AG04450 (cell line): ENCODE measurements at regions not wholly inside any gene's neighbourhood (a gene's known extent, or its start where the extent isn't known, plus 50 kb on each side); places are given as distances from the start of the nearest gene placed in this dataset.

Source experiments
- CTCF ChIA-PET: fragments of 300-600, 350-600 bp; formaldehyde crosslinking; extraction: SDS; loops from one replicate; lab custom pipeline; 2022; ENCODE audit warnings: antibody characterized with exemption, inconsistent platforms; lab: Charles Lee
- POLR2A ChIA-PET: fragments of 350-600 bp; formaldehyde crosslinking; extraction: SDS; loops from one replicate; lab custom pipeline; 2021; ENCODE audit warnings: antibody characterized with exemption, inconsistent platforms; lab: Yijun Ruan, JAX
- DNase-seq: peaks from one replicate; pipeline ENCODE4 v3.0.0-alpha.2; 2011; ENCODE audit warnings: low read depth, low spot score
- H3K27ac ChIP-seq: one replicate; pipeline ENCODE4 v1.5.1; 2012; ENCODE audit warnings: low read depth, low read length, control low read depth
- H3K27me3 ChIP-seq: one replicate; pipeline ENCODE4 v1.6.0; 2012; ENCODE audit warnings: low read length; ENCODE audit not compliant: control insufficient read depth, insufficient read depth
- H3K4me3 ChIP-seq: 2 replicates; pipeline ENCODE4 v1.5.1; 2011; ENCODE audit warnings: mild to moderate bottlenecking, low read depth, low read length, control low read depth
- H3K9me3 ChIP-seq: 2 replicates; pipeline ENCODE4 v1.5.1; 2012; ENCODE audit warnings: low read length; ENCODE audit not compliant: control insufficient read depth, insufficient read depth
- CTCF ChIP-seq: IDR thresholded peaks from 2 replicates; pipeline ENCODE4 v1.5.1; 2011; ENCODE audit warnings: low read depth, low read length, control low read depth, inconsistent platforms

GRCh38 chr20:51249215-51249614 lies 226.3 kb upstream of the KCNG1 start:
- no peak overlapping the region for H3K4me3 ChIP-seq
- H3K27ac ChIP-seq = no peak overlapping the region
- ChIA-PET CTCF (no interaction called here), POLR2A (no interaction called here)
- H3K27me3 ChIP-seq = peaks cover 45% of the 10 kb centered on the region
- DNase-seq = no peak
- no peaks in the 10 kb centered on the region; the same call in 1 of the 2 replicates for H3K9me3 ChIP-seq
- no peak for TF ChIP-seq CTCF

- no peak for TF ChIP-seq CTCF
- peaks cover 17% of the 10 kb centered on the region for H3K9me3 ChIP-seq
- no peak overlapping the region for H3K4me3 ChIP-seq
- DNase-seq = no peak
- no peak overlapping the region for H3K27ac ChIP-seq
- peaks cover 40% of the 10 kb centered on the region for H3K27me3 ChIP-seq
- ChIA-PET CTCF (no interaction called here), POLR2A (no interaction called here)
Measured at GRCh38 chr20:51244466-51244865, 221.6 kb upstream of the KCNG1 start.

GRCh38 chr20:51238675-51239305 lies 215.9 kb upstream of the KCNG1 start:
- no peak for DNase-seq
- TF ChIP-seq CTCF = no peak
- ChIA-PET CTCF (interaction anchor here (0.5 kb wide), 1 partner anchor 18 kb away, joined by 12 read pairs; no protein-coding TSS in a partner anchor), POLR2A (no interaction called here)
- H3K9me3 ChIP-seq = peaks cover 17% of the 10 kb centered on the region
- H3K27me3 ChIP-seq = peaks cover 17% of the 10 kb centered on the region
- no peak overlapping the region for H3K4me3 ChIP-seq
- H3K27ac ChIP-seq = no peak overlapping the region

GRCh38 chr20:51237791-51238190 lies 214.9 kb upstream of the KCNG1 start:
- peaks cover 13% of the 10 kb centered on the region for H3K27me3 ChIP-seq
- ChIA-PET POLR2A (no interaction called here), CTCF (interaction anchor here (1.2 kb wide), 1 partner anchor 250 kb away, joined by 4 read pairs; no protein-coding TSS in a partner anchor)
- no peak for DNase-seq
- no peak overlapping the region for H3K4me3 ChIP-seq
- no peak for TF ChIP-seq CTCF
- H3K9me3 ChIP-seq = peaks cover 10% of the 10 kb centered on the region
- no peak overlapping the region for H3K27ac ChIP-seq

- H3K27ac ChIP-seq = no peak overlapping the region
- peaks cover 10% of the 10 kb centered on the region for H3K27me3 ChIP-seq
- POLR2A ChIA-PET = no interaction called here
- no peak for DNase-seq
- peaks cover 7% of the 10 kb centered on the region for H3K9me3 ChIP-seq
- CTCF ChIA-PET = interaction anchor here (1.2 kb wide), 1 partner anchor 249 kb away, joined by 4 read pairs; no protein-coding TSS in a partner anchor
- H3K4me3 ChIP-seq = no peak overlapping the region
- TF ChIP-seq CTCF = no peak
Measured at GRCh38 chr20:51237278-51237677, 214.4 kb upstream of the KCNG1 start.
